Glutamatergic neuron (in vitro differentiated cells): ENCODE measurements at regions not wholly inside any gene's neighbourhood (a gene's known extent, or its start where the extent isn't known, plus 50 kb on each side); places are given as distances from the start of the nearest gene placed in this dataset.

Experiments used
- DNase-seq: peaks from one replicate; pipeline ENCODE4 v3.0.0; 2022
- H3K27ac Mint-ChIP-seq: one replicate; pipeline ENCODE4 v1.8.0; 2020; ENCODE audit warnings: mild to moderate bottlenecking, mixed read lengths, inconsistent platforms; ENCODE audit not compliant: unreplicated experiment
- H3K27me3 Mint-ChIP-seq: one replicate; pipeline ENCODE4 v1.8.0; 2020; ENCODE audit warnings: mild to moderate bottlenecking, moderate library complexity, mixed read lengths, inconsistent platforms; ENCODE audit not compliant: unreplicated experiment
- H3K36me3 Mint-ChIP-seq: one replicate; pipeline ENCODE4 v1.8.0; 2020; ENCODE audit warnings: mild to moderate bottlenecking, mixed read lengths, inconsistent platforms; ENCODE audit not compliant: unreplicated experiment
- H3K4me1 Mint-ChIP-seq: one replicate; pipeline ENCODE4 v1.8.0; 2020; ENCODE audit warnings: mild to moderate bottlenecking, low read depth, mixed read lengths, inconsistent platforms; ENCODE audit not compliant: unreplicated experiment
- H3K4me3 Mint-ChIP-seq: one replicate; pipeline ENCODE4 v1.8.0; 2020; ENCODE audit warnings: mild to moderate bottlenecking, mixed read lengths, inconsistent platforms; ENCODE audit not compliant: unreplicated experiment
- H3K9me3 Mint-ChIP-seq: one replicate; pipeline ENCODE4 v1.8.0; 2020; ENCODE audit warnings: mild to moderate bottlenecking, moderate library complexity, mixed read lengths, inconsistent platforms; ENCODE audit not compliant: unreplicated experiment
- TF ChIP-seq, protein P1 (sequence below): fragments of 200-600 bp; sonication (generic); IDR thresholded peaks from one replicate; pipeline ENCODE4 v1.5.0; 2021; ENCODE audit not compliant: partially characterized antibody, unreplicated experiment

DNA sequence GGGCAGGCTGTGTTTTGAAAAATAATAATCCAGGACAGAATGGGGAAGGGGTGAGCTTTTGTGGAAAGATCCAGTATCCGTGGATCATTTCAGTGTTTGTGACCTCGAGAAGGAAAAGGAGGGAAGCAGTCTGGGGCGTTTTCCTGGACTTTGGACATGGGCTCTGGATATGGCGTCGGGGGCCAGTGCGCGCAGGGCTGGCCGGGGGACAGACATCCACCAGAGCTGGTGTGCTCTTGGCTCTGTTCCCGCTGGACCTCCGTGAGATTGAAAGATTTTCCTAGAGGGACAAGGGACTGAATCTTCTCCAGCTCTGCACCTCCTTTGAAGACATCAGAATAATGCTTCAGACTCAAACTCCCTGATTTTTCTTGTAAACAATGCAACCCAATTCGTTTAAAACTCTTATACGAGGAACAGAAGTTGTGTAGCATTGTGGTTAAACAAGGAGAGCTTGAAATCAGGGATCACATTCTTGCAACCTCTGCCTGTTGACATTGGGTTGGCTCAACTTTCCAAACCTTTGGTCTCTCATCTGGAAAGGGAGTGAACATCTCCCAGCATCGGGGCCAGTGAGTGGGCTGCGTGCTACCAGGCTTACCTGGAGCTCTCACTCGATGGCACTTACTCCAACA, 75.9 kb downstream of the C16orf95 start:
- no peak overlapping the region for H3K4me3 Mint-ChIP-seq
- H3K36me3 Mint-ChIP-seq: no peaks in the 10 kb centered on the region
- no peaks in the 10 kb centered on the region for H3K4me1 Mint-ChIP-seq
- TF ChIP-seq, protein P1, sequence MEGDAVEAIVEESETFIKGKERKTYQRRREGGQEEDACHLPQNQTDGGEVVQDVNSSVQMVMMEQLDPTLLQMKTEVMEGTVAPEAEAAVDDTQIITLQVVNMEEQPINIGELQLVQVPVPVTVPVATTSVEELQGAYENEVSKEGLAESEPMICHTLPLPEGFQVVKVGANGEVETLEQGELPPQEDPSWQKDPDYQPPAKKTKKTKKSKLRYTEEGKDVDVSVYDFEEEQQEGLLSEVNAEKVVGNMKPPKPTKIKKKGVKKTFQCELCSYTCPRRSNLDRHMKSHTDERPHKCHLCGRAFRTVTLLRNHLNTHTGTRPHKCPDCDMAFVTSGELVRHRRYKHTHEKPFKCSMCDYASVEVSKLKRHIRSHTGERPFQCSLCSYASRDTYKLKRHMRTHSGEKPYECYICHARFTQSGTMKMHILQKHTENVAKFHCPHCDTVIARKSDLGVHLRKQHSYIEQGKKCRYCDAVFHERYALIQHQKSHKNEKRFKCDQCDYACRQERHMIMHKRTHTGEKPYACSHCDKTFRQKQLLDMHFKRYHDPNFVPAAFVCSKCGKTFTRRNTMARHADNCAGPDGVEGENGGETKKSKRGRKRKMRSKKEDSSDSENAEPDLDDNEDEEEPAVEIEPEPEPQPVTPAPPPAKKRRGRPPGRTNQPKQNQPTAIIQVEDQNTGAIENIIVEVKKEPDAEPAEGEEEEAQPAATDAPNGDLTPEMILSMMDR: no peak
- no peaks in the 10 kb centered on the region for H3K27me3 Mint-ChIP-seq
- no peaks in the 10 kb centered on the region for H3K9me3 Mint-ChIP-seq
- no peak overlapping the region for H3K27ac Mint-ChIP-seq
- DNase-seq: no peak

GRCh38 chr16:87243478-87243877, 73.7 kb downstream of the C16orf95 start:
- no peak overlapping the region for H3K4me3 Mint-ChIP-seq
- H3K36me3 Mint-ChIP-seq: no peaks in the 10 kb centered on the region
- no peaks in the 10 kb centered on the region for H3K9me3 Mint-ChIP-seq
- no peaks in the 10 kb centered on the region for H3K4me1 Mint-ChIP-seq
- no peaks in the 10 kb centered on the region for H3K27me3 Mint-ChIP-seq
- no peak overlapping the region for H3K27ac Mint-ChIP-seq
- DNase-seq: no peak
- TF ChIP-seq, protein P1: no peak

DNA sequence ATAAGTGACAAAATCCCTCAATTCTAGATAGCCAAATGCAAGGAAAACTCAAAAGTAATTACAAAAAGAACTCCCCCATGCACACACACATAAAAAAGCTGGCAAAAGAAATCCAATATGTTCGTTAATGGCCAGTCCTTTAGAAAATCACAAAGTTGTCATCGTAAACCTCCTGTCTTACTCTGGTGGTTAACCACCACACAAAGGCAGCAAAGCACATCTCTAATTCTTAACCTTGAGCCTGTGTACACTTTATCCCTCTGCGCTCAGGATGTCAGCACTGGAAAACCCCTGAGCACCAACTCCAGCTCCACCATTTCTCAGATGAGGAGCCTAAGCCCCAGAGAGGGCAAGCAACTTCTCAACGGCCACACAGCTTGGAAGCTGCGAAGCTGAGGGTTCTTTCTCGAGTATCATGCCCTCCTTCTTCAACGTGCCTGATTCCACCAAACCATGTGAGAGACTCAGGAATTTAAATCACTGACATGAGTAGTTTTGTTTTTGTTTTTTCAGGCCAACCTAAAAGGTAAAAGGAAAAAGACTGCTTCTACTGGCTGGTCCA, 72.5 kb downstream of the C16orf95 start:
- H3K9me3 Mint-ChIP-seq: no peaks in the 10 kb centered on the region
- H3K4me1 Mint-ChIP-seq: no peaks in the 10 kb centered on the region
- H3K27me3 Mint-ChIP-seq: no peaks in the 10 kb centered on the region
- no peak overlapping the region for H3K27ac Mint-ChIP-seq
- no peak for DNase-seq
- H3K4me3 Mint-ChIP-seq: no peak overlapping the region
- no peaks in the 10 kb centered on the region for H3K36me3 Mint-ChIP-seq
- TF ChIP-seq, protein P1: no peak

DNA sequence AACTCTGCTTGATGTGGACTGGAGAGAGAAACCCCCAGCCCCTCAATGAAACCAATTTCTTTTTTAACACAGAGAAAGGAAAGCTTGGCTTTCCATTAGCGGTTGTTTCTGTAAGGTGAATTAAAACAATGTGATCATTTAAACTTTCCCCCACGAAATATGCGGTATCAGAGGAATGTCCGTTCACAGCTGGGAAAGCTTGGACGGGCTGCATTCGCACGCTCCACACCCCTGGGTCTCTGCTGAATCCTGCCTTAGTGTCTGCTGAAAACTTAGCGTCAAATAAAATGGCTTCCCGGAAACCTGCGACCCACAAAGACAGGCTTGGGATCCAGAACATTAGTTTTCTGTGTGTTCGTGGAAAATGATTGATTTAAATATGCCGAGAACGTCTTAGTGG, 71.7 kb downstream of the C16orf95 start:
- Mint-ChIP-seq H3K27ac (no peak overlapping the region), H3K36me3 (no peaks in the 10 kb centered on the region), H3K4me3 (no peak overlapping the region)

More for the DNA sequence above, 71.7 kb downstream of the C16orf95 start:
- Mint-ChIP-seq H3K27me3 (no peaks in the 10 kb centered on the region), H3K9me3 (no peaks in the 10 kb centered on the region), H3K4me1 (no peaks in the 10 kb centered on the region)
- no peak for DNase-seq
- TF ChIP-seq, protein P1: no peak
